HCT116 (cell line): ENCODE measurements at regions not wholly inside any gene's neighbourhood (a gene's known extent, or its start where the extent isn't known, plus 50 kb on each side); places are given as distances from the start of the nearest gene placed in this dataset.

Experiments used
- ATAC-seq: fragments of 200-7000 bp; cut with Tn5 transposase; 2 replicates; pipeline ENCODE4 v1.9.1; 2020; ENCODE audit warnings: mild to moderate bottlenecking, moderate library complexity
- BruUV-seq: library from RNA; stranded (reverse); fragments of 400-500 nt; replicated peaks from 2 replicates; lab custom pipeline; 2021; lab: Mats Ljungman, UMichigan
- CTCF ChIA-PET: fragments of 300-600 bp; sonication (Branson Sonifier 250); formaldehyde crosslinking; loops from one replicate; lab custom pipeline; 2021; ENCODE audit warnings: antibody characterized with exemption; lab: Charles Lee
- POLR2A ChIA-PET: fragments of 300-600, 350-600 bp; sonication (Branson Sonifier 250); formaldehyde crosslinking; loops from one replicate; lab custom pipeline; 2021; ENCODE audit warnings: antibody characterized with exemption; lab: Charles Lee
- RAD21 ChIA-PET, 2 experiments: fragments of 300-600 bp; sonication (Branson Sonifier 250); formaldehyde crosslinking; loops; one replicate each; lab custom pipeline; 2023; ENCODE audit warnings: low total read pairs in 2 of 2; ENCODE audit not compliant: uncharacterized antibody in 2 of 2, unreplicated experiment in 2 of 2, low non-redundant PET in 1 of 2; lab: Charles Lee
- DNase-seq: peaks from one replicate; pipeline ENCODE4 v3.0.0-alpha.2; 2010; ENCODE audit warnings: low read depth, low spot score
- H2AFZ ChIP-seq: fragments of 200-600 bp; shearing (Covaris generic), sonication (generic); 2 replicates; pipeline ENCODE4 v1.6.1; 2017; ENCODE audit warnings: low read depth, mixed run types, mixed read lengths, antibody characterized with exemption, low read length; ENCODE audit not compliant: poor library complexity, severe bottlenecking
- H3K27ac ChIP-seq: 2 replicates; pipeline ENCODE4 v1.5.1; 2012; ENCODE audit warnings: low read depth, low read length
- H3K27me3 ChIP-seq: fragments of 200-600 bp; sonication (generic); 2 replicates; pipeline ENCODE4 v1.6.1; 2016; ENCODE audit warnings: mixed run types, low read length, mixed read lengths; ENCODE audit not compliant: insufficient read depth
- H3K36me3 ChIP-seq, 2 experiments: fragments of 200-500 bp in 1 of 2; fragments of 200-600 bp in 1 of 2; sonication (Bioruptor generic) in 1 of 2; sonication (generic) in 1 of 2; 2 replicates each; pipeline versions ENCODE4 v1.5.1 to v1.6.1; 2014 to 2016; ENCODE audit warnings: low read length in 2 of 2, inconsistent platforms in 1 of 2, mixed read lengths in 1 of 2, mixed run types in 1 of 2; ENCODE audit not compliant: insufficient read depth in 2 of 2, control insufficient read depth in 1 of 2
- H3K4me1 ChIP-seq, 2 experiments: fragments of 200-600 bp in 1 of 2; sonication (generic) in 1 of 2; 2 replicates each; pipeline versions ENCODE4 v1.5.1 to v1.6.1; 2012 to 2017; ENCODE audit warnings: low read length in 2 of 2, inconsistent platforms in 1 of 2, mild to moderate bottlenecking in 1 of 2, mixed read lengths in 1 of 2, mixed run types in 1 of 2, moderate library complexity in 1 of 2; ENCODE audit not compliant: insufficient read depth in 2 of 2, control insufficient read depth in 1 of 2
- H3K4me2 ChIP-seq: fragments of 200-600 bp; sonication (generic); 2 replicates; pipeline ENCODE4 v1.6.1; 2017; ENCODE audit warnings: mixed run types, low read length, mixed read lengths
- H3K4me3 ChIP-seq, 2 experiments: fragments of 200-600 bp in 1 of 2; sonication (generic) in 1 of 2; replicated peaks in 1 of 2; 2 replicates each; pipeline ENCODE4 v1.5.1; 2011 to 2016; ENCODE audit warnings: low read length in 2 of 2, control low read depth in 1 of 2, low read depth in 1 of 2, mild to moderate bottlenecking in 1 of 2, mixed read lengths in 1 of 2, mixed run types in 1 of 2
- H3K79me2 ChIP-seq: fragments of 200-600 bp; sonication (generic); 2 replicates; pipeline ENCODE4 v1.6.1; 2017; ENCODE audit warnings: mild to moderate bottlenecking, mixed run types, low read length, moderate library complexity, mixed read lengths; ENCODE audit not compliant: insufficient read depth
- H3K9ac ChIP-seq: fragments of 200-600 bp; sonication (generic); 2 replicates; pipeline ENCODE4 v1.6.1; 2016; ENCODE audit warnings: low read length, mixed read lengths
- H3K9me2 ChIP-seq: fragments of 200-600 bp; sonication (generic), shearing (Covaris generic); 2 replicates; pipeline ENCODE4 v1.6.1; 2017; ENCODE audit warnings: mixed run types, mild to moderate bottlenecking, moderate library complexity; ENCODE audit not compliant: insufficient read depth
- H3K9me3 ChIP-seq, 2 experiments: fragments of 200-500 bp in 1 of 2; fragments of 200-600 bp in 1 of 2; sonication (Bioruptor generic) in 1 of 2; sonication (generic) in 1 of 2; 2 replicates each; pipeline ENCODE4 v1.6.1; 2014 to 2017; ENCODE audit warnings: low read length in 2 of 2, mixed read lengths in 2 of 2, inconsistent platforms in 1 of 2, low read depth in 1 of 2, mild to moderate bottlenecking in 1 of 2, mixed run types in 1 of 2, moderate library complexity in 1 of 2; ENCODE audit not compliant: control insufficient read depth in 1 of 2, insufficient read depth in 1 of 2
- H4K20me1 ChIP-seq: fragments of 200-600 bp; sonication (generic), shearing (Covaris generic); 2 replicates; pipeline ENCODE4 v1.6.1; 2017; ENCODE audit warnings: mixed run types, mild to moderate bottlenecking, moderate library complexity; ENCODE audit not compliant: insufficient read depth
- ATF3 ChIP-seq: IDR thresholded peaks from 2 replicates; pipeline ENCODE4 v1.6.1; 2012
- CBX3 ChIP-seq: IDR thresholded peaks from 2 replicates; pipeline ENCODE4 v1.6.1; 2012; ENCODE audit warnings: low read depth
- POLR2A ChIP-seq: IDR thresholded peaks from 2 replicates; pipeline ENCODE4 v1.7.0; 2011; ENCODE audit warnings: borderline replicate concordance; ENCODE audit not compliant: insufficient read depth, insufficient read length; ENCODE audit errors: extremely low read depth
- POLR2AphosphoS5 ChIP-seq: IDR thresholded peaks from 2 replicates; pipeline ENCODE4 v1.6.1; 2011; ENCODE audit warnings: mild to moderate bottlenecking, low read depth, low read length, moderate library complexity
- RAD21 ChIP-seq: IDR thresholded peaks from 2 replicates; pipeline ENCODE4 v1.6.1; 2012; ENCODE audit warnings: low read depth, mild to moderate bottlenecking
- REST ChIP-seq: IDR thresholded peaks from 2 replicates; pipeline ENCODE4 v1.6.1; 2012; ENCODE audit warnings: low read depth
- SIN3A ChIP-seq: IDR thresholded peaks from 2 replicates; pipeline ENCODE4 v1.6.1; 2012; ENCODE audit warnings: low read depth
- SRF ChIP-seq: IDR thresholded peaks from 2 replicates; pipeline ENCODE4 v1.6.1; 2012; ENCODE audit warnings: low read depth
- intact Hi-C: fragments of 100-400 bp; cut with micrococcal nuclease; formaldehyde crosslinking; loops from 2 replicates; pipeline ENCODE4 v1.10.0; 2022
- TF ChIP-seq, protein P1 (sequence below), 3 experiments: fragments of 200-600 bp in 1 of 3; sonication (generic) in 1 of 3; IDR thresholded peaks in 2 of 3; conservative IDR thresholded peaks in 1 of 3; 2 replicates each; pipeline ENCODE4 v1.5.1; 2012 to 2017; ENCODE audit warnings: low read depth in 2 of 3, low read length in 2 of 3, antibody characterized with exemption in 1 of 3, borderline replicate concordance in 1 of 3, control low read depth in 1 of 3, mild to moderate bottlenecking in 1 of 3, mixed read lengths in 1 of 3, mixed run types in 1 of 3, moderate library complexity in 1 of 3; ENCODE audit not compliant: insufficient read depth in 1 of 3

- POLR2A ChIA-PET: no interaction called here
- DNase-seq: peak; percentile 54
- CTCF ChIA-PET: interaction anchor here (0.7 to 1.2 kb wide), 4 partner anchors 9 to 473 kb away, joined by 3 read pairs; no protein-coding TSS in a partner anchor
Measured at GRCh38 chr12:87848248-87848868, 180.8 kb downstream of the C12orf50 start.

More at GRCh38 chr12:87848248-87848868, 180.8 kb downstream of the C12orf50 start:
- no peak for TF ChIP-seq ATF3
- no peak for TF ChIP-seq POLR2AphosphoS5
- TF ChIP-seq SIN3A: no peak
- no peak for TF ChIP-seq CBX3
- TF ChIP-seq, protein P1, sequence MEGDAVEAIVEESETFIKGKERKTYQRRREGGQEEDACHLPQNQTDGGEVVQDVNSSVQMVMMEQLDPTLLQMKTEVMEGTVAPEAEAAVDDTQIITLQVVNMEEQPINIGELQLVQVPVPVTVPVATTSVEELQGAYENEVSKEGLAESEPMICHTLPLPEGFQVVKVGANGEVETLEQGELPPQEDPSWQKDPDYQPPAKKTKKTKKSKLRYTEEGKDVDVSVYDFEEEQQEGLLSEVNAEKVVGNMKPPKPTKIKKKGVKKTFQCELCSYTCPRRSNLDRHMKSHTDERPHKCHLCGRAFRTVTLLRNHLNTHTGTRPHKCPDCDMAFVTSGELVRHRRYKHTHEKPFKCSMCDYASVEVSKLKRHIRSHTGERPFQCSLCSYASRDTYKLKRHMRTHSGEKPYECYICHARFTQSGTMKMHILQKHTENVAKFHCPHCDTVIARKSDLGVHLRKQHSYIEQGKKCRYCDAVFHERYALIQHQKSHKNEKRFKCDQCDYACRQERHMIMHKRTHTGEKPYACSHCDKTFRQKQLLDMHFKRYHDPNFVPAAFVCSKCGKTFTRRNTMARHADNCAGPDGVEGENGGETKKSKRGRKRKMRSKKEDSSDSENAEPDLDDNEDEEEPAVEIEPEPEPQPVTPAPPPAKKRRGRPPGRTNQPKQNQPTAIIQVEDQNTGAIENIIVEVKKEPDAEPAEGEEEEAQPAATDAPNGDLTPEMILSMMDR (IDR thresholded peaks at IDR 0.05 in 2 of 3, conservative IDR thresholded peaks at IDR 0.05 in 1 of 3; ENCODE audit: borderline replicate concordance in 1 of 3, insufficient read depth in 1 of 3, low read depth in 2 of 3, low read length in 2 of 3): peak; percentile 66 to 91 (median 73)
- peak; percentile 89 for TF ChIP-seq RAD21
- no peak for TF ChIP-seq REST
- no peak for TF ChIP-seq POLR2A
- TF ChIP-seq SRF: no peak
- TF ChIP-seq, all 23 proteins: peak for 2
- RAD21 ChIA-PET: no interaction called here
- H3K9me3 ChIP-seq: no peaks in the 10 kb centered on the region
- BruUV-seq: no TSS peak
- H3K4me2 ChIP-seq: peak overlapping the region; percentile 31
- H3K9ac ChIP-seq: no peak overlapping the region
- no peaks in the 10 kb centered on the region for H3K9me2 ChIP-seq
- ATAC-seq: peak; percentile 79
- H3K79me2 ChIP-seq: no peaks in the 10 kb centered on the region
- H2AFZ ChIP-seq: peak overlapping the region; percentile 98
- intact Hi-C loops: loop anchor here (2.0 to 10.0 kb wide), 5 partner anchors 504 to 1894 kb away; no protein-coding TSS in a partner anchor
- no peak overlapping the region for H3K4me3 ChIP-seq
- H3K27me3 ChIP-seq: no peaks in the 10 kb centered on the region
- no peak overlapping the region for H3K27ac ChIP-seq
- no peaks in the 10 kb centered on the region for H3K4me1 ChIP-seq
- no peaks in the 10 kb centered on the region for H3K36me3 ChIP-seq
- no peaks in the 10 kb centered on the region for H4K20me1 ChIP-seq
